ENCODE measurements at regions not wholly inside any gene's neighbourhood (a gene's known extent, or its start where the extent isn't known, plus 50 kb on each side); places are given as distances from the start of the nearest gene placed in this dataset.

DNA sequence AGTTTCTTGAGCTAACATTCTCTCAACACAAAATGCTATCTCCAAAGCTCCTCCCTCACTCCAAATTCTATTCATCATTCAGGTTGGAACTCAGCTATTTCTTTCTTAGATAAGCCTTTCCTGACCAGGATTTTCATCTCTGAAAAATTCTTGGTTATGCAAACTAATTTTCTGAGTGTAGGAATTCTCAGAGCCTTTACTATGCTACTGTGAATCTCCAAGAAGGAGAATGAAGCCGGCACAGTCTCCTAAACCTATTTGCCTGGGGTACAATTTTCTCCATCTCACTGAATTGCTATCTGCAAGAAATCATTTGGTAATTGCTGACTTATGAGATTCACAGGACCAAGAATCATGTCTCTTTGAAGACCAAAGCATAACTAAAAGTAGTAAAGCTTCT is 325.9 kb upstream of the ESRRG start:
- ChIA-PET POLR2A (no interaction called here), CTCF (interaction anchor here (1.8 to 2.3 kb wide), 2 partner anchors 12 to 284 kb away, joined by 5 to 7 read pairs; no protein-coding TSS in a partner anchor), SMC1A (ENCODE audit: uncharacterized antibody, unreplicated experiment) (interaction anchor here (0.7 to 1.3 kb wide), 2 partner anchors 9 to 10 kb away, joined by 3 to 4 read pairs; no protein-coding TSS in a partner anchor), RAD21 (ENCODE audit: unreplicated experiment) (no interaction called here)
- Histone ChIP-seq H3K27me3 (replicated peaks in 1 of 2; ENCODE audit: control insufficient read depth in 2 of 2, insufficient read depth in 2 of 2, low read length in 1 of 2) (no peaks in the 10 kb centered on the region), H2AFZ (ENCODE audit: control insufficient read depth, low read depth, low read length) (no peak overlapping the region), H3K9ac (ENCODE audit: control insufficient read depth, insufficient read depth, low read length) (no peak overlapping the region), H3K79me2 (ENCODE audit: control insufficient read depth, insufficient read depth, low read length) (no peaks in the 10 kb centered on the region), H3K36me3 (ENCODE audit: control insufficient read depth in 2 of 2, insufficient read depth in 2 of 2, low read length in 1 of 2) (no peaks in the 10 kb centered on the region), H3K4me1 (ENCODE audit: control insufficient read depth, insufficient read depth, low read length) (no peaks in the 10 kb centered on the region), H3K27ac (ENCODE audit: control insufficient read depth, insufficient read depth) (no peak overlapping the region), H3K4me2 (ENCODE audit: control insufficient read depth, insufficient read depth) (no peak overlapping the region), H4K20me1 (ENCODE audit: control insufficient read depth, insufficient read depth) (no peaks in the 10 kb centered on the region), H3K4me3 (no peak overlapping the region), H3K9me3 (replicated peaks; ENCODE audit: control insufficient read depth, insufficient read depth, low read length) (no peaks in the 10 kb centered on the region)
- BruUV-seq (replicated peaks): no TSS peak
- TF ChIP-seq MYC (IDR thresholded peaks at IDR 0.05; ENCODE audit: insufficient read depth, insufficient read length, insufficient replicate concordance, low read length, severe bottlenecking): no peak
- no peak for TF ChIP-seq SRF (IDR thresholded peaks at IDR 0.05; ENCODE audit: low read depth in 2 of 2, low read length in 2 of 2)
- TF ChIP-seq, protein P1, sequence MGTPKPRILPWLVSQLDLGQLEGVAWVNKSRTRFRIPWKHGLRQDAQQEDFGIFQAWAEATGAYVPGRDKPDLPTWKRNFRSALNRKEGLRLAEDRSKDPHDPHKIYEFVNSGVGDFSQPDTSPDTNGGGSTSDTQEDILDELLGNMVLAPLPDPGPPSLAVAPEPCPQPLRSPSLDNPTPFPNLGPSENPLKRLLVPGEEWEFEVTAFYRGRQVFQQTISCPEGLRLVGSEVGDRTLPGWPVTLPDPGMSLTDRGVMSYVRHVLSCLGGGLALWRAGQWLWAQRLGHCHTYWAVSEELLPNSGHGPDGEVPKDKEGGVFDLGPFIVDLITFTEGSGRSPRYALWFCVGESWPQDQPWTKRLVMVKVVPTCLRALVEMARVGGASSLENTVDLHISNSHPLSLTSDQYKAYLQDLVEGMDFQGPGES (IDR thresholded peaks at IDR 0.05): no peak
- TF ChIP-seq YBX1 (IDR thresholded peaks at IDR 0.05): no peak
- TF ChIP-seq YY1 (IDR thresholded peaks at IDR 0.05; ENCODE audit: low read depth, low read length): no peak
- ATAC-seq: no peak
- DNase-seq (ENCODE audit: low read depth, low spot score): no peak
- 63% methylated on average over 1 of the region's 1 CpG for WGBS (ENCODE audit: insufficient coverage, insufficient replicate concordance, low lambda C conversion rate, missing lambda C conversion rate)
- in situ Hi-C loops (cut with MboI) (no loop called here), intact Hi-C loops (cut with micrococcal nuclease; ENCODE audit: unreplicated experiment) (loop anchor here (10.0 kb wide), 1 partner anchor 616 kb away; no protein-coding TSS in a partner anchor)
- no peak for FAIRE-seq

DNA sequence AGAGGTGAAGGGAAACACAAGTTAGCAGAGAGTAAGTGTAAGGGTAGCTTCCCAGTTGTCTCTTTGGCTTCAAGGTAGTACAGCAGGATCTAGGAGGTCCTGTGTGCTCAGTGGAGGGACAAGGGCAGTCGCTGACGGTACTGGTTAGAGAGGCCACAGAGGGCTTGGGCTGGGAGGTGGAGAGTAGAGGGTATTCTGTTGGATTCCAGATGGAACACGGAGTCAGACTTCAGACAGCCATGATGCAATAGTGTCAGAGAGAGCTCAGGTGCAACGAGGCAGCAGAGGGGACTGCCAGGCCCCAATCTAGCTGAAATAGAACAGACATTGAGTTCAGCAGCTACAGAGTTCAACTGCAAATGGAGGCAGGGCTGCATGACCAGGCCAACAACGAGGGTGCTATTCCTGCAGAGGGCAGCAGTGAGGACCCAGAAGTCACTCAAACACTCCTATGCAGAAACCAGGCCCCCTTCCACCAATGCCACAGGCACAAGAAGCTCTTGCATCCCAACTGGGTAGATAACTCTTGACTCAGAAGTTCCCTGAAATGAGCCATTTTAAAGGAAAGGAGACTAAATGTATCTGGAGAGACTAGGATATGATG is 325.0 kb upstream of the ESRRG start:
- Histone ChIP-seq H3K4me2 (ENCODE audit: control insufficient read depth, insufficient read depth) (no peak overlapping the region), H3K27ac (ENCODE audit: control insufficient read depth, insufficient read depth) (no peak overlapping the region), H3K4me3 (no peak overlapping the region), H3K4me1 (ENCODE audit: control insufficient read depth, insufficient read depth, low read length) (no peaks in the 10 kb centered on the region), H3K79me2 (ENCODE audit: control insufficient read depth, insufficient read depth, low read length) (no peaks in the 10 kb centered on the region), H3K9ac (ENCODE audit: control insufficient read depth, insufficient read depth, low read length) (no peak overlapping the region), H4K20me1 (ENCODE audit: control insufficient read depth, insufficient read depth) (no peaks in the 10 kb centered on the region), H3K36me3 (ENCODE audit: control insufficient read depth in 2 of 2, insufficient read depth in 2 of 2, low read length in 1 of 2) (no peaks in the 10 kb centered on the region), H2AFZ (ENCODE audit: control insufficient read depth, low read depth, low read length) (no peak overlapping the region), H3K9me3 (replicated peaks; ENCODE audit: control insufficient read depth, insufficient read depth, low read length) (no peaks in the 10 kb centered on the region), H3K27me3 (replicated peaks in 1 of 2; ENCODE audit: control insufficient read depth in 2 of 2, insufficient read depth in 2 of 2, low read length in 1 of 2) (no peaks in the 10 kb centered on the region)
- DNase-seq (ENCODE audit: low read depth, low spot score) (no peak), FAIRE-seq (no peak), ATAC-seq (peak; percentile 82)
- POLR2A ChIA-PET: no interaction called here
- RAD21 ChIA-PET (ENCODE audit: unreplicated experiment): no interaction called here
- no TSS peak for BruUV-seq (replicated peaks)
- in situ Hi-C loops (cut with MboI) (no loop called here), intact Hi-C loops (cut with micrococcal nuclease; ENCODE audit: unreplicated experiment) (loop anchor here (10.0 kb wide), 1 partner anchor 617 kb away; no protein-coding TSS in a partner anchor)
- SMC1A ChIA-PET (ENCODE audit: uncharacterized antibody, unreplicated experiment): interaction anchor here (1.2 to 1.3 kb wide), 2 partner anchors 11 to 336 kb away, joined by 3 to 4 read pairs; no protein-coding TSS in a partner anchor
- TF ChIP-seq PAX8 (IDR thresholded peaks at IDR 0.05): no peak
- peak; percentile 23; the same call in 1 of the 2 replicates for TF ChIP-seq SMC3 (IDR thresholded peaks at IDR 0.05; ENCODE audit: borderline replicate concordance, low read length)
- TF ChIP-seq RAD21 (IDR thresholded peaks at IDR 0.05; ENCODE audit: insufficient read depth, low read depth, low read length): peak; percentile 30; the same call in 1 of the 2 replicates
- TF ChIP-seq, protein P2, sequence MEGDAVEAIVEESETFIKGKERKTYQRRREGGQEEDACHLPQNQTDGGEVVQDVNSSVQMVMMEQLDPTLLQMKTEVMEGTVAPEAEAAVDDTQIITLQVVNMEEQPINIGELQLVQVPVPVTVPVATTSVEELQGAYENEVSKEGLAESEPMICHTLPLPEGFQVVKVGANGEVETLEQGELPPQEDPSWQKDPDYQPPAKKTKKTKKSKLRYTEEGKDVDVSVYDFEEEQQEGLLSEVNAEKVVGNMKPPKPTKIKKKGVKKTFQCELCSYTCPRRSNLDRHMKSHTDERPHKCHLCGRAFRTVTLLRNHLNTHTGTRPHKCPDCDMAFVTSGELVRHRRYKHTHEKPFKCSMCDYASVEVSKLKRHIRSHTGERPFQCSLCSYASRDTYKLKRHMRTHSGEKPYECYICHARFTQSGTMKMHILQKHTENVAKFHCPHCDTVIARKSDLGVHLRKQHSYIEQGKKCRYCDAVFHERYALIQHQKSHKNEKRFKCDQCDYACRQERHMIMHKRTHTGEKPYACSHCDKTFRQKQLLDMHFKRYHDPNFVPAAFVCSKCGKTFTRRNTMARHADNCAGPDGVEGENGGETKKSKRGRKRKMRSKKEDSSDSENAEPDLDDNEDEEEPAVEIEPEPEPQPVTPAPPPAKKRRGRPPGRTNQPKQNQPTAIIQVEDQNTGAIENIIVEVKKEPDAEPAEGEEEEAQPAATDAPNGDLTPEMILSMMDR (IDR thresholded peaks at IDR 0.05 in 2 of 3, conservative IDR thresholded peaks at IDR 0.05 in 1 of 3; ENCODE audit: control insufficient read depth in 2 of 3, extremely low read depth in 1 of 3, insufficient read depth in 1 of 3, low read depth in 3 of 3, low read length in 3 of 3): peak; percentile 32 to 44 (median 38); a peak in 4 of 6 replicates
- TF ChIP-seq MTA2 (IDR thresholded peaks at IDR 0.05; ENCODE audit: low read depth): no peak
- CTCF ChIA-PET: interaction anchor here (1.1 to 2.3 kb wide), 3 partner anchors 13 to 612 kb away, joined by 4 to 7 read pairs (median 5); no protein-coding TSS in a partner anchor
- WGBS (ENCODE audit: insufficient coverage, insufficient replicate concordance, low lambda C conversion rate, missing lambda C conversion rate): 33% methylated on average over 5 of the region's 5 CpGs

Measured in GM12878 (cell line).